ENCODE measurements at regions not wholly inside any gene's neighbourhood (a gene's known extent, or its start where the extent isn't known, plus 50 kb on each side); places are given as distances from the start of the nearest gene placed in this dataset.

DNA sequence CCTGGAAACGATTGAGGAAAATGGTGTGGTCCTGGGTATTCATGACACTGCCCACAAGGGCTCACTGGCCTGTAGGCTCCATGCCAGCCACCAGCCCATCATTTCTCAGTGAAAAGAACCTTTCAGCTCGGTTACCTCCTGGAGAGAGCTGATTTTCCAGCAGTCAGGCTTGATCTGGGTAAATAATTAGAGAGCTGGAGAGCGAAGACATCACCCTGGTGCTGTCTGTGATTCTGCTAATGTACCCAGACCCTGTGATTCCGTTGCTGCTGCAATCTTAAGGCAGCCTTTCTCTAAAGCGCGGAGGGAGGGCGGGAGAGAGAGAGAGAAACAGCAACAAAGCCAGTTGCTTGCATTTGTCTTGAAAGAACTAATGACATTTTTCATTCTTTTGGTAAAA is 221.9 kb upstream of the TOPAZ1 start:
- TF ChIP-seq, protein P1, sequence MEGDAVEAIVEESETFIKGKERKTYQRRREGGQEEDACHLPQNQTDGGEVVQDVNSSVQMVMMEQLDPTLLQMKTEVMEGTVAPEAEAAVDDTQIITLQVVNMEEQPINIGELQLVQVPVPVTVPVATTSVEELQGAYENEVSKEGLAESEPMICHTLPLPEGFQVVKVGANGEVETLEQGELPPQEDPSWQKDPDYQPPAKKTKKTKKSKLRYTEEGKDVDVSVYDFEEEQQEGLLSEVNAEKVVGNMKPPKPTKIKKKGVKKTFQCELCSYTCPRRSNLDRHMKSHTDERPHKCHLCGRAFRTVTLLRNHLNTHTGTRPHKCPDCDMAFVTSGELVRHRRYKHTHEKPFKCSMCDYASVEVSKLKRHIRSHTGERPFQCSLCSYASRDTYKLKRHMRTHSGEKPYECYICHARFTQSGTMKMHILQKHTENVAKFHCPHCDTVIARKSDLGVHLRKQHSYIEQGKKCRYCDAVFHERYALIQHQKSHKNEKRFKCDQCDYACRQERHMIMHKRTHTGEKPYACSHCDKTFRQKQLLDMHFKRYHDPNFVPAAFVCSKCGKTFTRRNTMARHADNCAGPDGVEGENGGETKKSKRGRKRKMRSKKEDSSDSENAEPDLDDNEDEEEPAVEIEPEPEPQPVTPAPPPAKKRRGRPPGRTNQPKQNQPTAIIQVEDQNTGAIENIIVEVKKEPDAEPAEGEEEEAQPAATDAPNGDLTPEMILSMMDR (optimal IDR thresholded peaks at IDR 0.05 in 1 of 3, IDR thresholded peaks at IDR 0.05 in 1 of 3, conservative IDR thresholded peaks at IDR 0.05 in 1 of 3; ENCODE audit: extremely low read depth in 1 of 3, insufficient read depth in 2 of 3, low read length in 3 of 3) = no peak
- no peak for TF ChIP-seq EZH2 (IDR thresholded peaks at IDR 0.05; ENCODE audit: low read length)

Measured in keratinocyte (primary cell).